Pancreas (tissue), 10 donors: ENCODE measurements at regions not wholly inside any gene's neighbourhood (a gene's known extent, or its start where the extent isn't known, plus 50 kb on each side); places are given as distances from the start of the nearest gene placed in this dataset.
"Not testable (repeated sequence)": the region's sequence is repeated elsewhere in the genome, so short reads cannot be mapped to it uniquely, and the experiment has no call there.

ENCODE experiments used
- ATAC-seq, 4 donors: fragments of 200-7000 bp; cut with Tn5 transposase; one replicate each; pipeline versions ENCODE4 v1.8.0 to v1.9.1; 2020; ENCODE audit warnings: mild to moderate bottlenecking in 4 of 4, moderate library complexity in 4 of 4
- DNase-seq, 6 donors: peaks; one replicate each; pipeline ENCODE4 v3.0.0-alpha.2; 2020
- FAIRE-seq: peaks from 2 replicates; lab custom pipeline; 2012; peaks lifted over from hg19 to GRCh38; lab: Jason Lieb, UNC
- H3K27ac ChIP-seq, 4 donors: fragments of 200-600 bp; sonication (generic); 1 replicate in 3 of 4; 2 replicates in 1 of 4; pipeline versions ENCODE4 v1.5.0 to v1.8.0; 2020
- H3K27me3 ChIP-seq, 4 donors: fragments of 200-600 bp; one replicate each; pipeline ENCODE4 v1.8.0; 2021
- H3K36me3 ChIP-seq, 3 donors: fragments of 200-600 bp; sonication (generic) in 1 of 3; one replicate each; pipeline versions ENCODE4 v1.5.0 to v1.8.0; 2020 to 2021
- H3K4me1 ChIP-seq, 3 donors: fragments of 200-600 bp; one replicate each; pipeline ENCODE4 v1.8.0; 2021
- H3K4me3 ChIP-seq, 4 donors: fragments of 200-600 bp; sonication (generic) in 2 of 4; one replicate each; pipeline versions ENCODE4 v1.5.0 to v1.8.0; 2020 to 2021
- H3K9me3 ChIP-seq, 4 donors: fragments of 200-600 bp; one replicate each; pipeline ENCODE4 v1.8.0; 2021
- WGBS, 2 donors: extraction: QIAGEN DNeasy Blood & Tissue Kit; methylation state at CpG; one replicate each; pipeline ENCODE4 v1.1.7; 2013; 5-methylcytosine and 5-hydroxymethylcytosine counted together
- intact Hi-C, 3 donors: fragments of 100-400 bp; cut with DNase I; formaldehyde crosslinking; loops; one replicate each; pipeline versions ENCODE4 v1.11.1 to v1.14.2; 2022
- TF ChIP-seq, protein P1 (sequence below), 4 donors: fragments of 200-600 bp; sonication (generic) in 3 of 4; IDR thresholded peaks; one replicate each; pipeline versions ENCODE4 v1.5.0 to v1.8.0; 2021; ENCODE audit warnings: antibody characterized with exemption in 4 of 4
- donor health status: healthy with polysubstance abuse.
- donor health status: DM: no; HTN: no; CAD: no; lungs with moderate emphysema.
- donor health status: DM: no; HTN: no; CAD: no.
- donor health status: control.
- donor health status: control.
- donor health status: Bipolar disorder and iron deficiency.
- donor health status: DM: yes; HTN: yes; CAD: no.
- donor health status: DM: no; HTN: no; CAD: no.
- donor health status: DM: no; HTN: no; CAD: no.
- donor health status: DM: yes; HTN: yes; CAD: no.

DNA sequence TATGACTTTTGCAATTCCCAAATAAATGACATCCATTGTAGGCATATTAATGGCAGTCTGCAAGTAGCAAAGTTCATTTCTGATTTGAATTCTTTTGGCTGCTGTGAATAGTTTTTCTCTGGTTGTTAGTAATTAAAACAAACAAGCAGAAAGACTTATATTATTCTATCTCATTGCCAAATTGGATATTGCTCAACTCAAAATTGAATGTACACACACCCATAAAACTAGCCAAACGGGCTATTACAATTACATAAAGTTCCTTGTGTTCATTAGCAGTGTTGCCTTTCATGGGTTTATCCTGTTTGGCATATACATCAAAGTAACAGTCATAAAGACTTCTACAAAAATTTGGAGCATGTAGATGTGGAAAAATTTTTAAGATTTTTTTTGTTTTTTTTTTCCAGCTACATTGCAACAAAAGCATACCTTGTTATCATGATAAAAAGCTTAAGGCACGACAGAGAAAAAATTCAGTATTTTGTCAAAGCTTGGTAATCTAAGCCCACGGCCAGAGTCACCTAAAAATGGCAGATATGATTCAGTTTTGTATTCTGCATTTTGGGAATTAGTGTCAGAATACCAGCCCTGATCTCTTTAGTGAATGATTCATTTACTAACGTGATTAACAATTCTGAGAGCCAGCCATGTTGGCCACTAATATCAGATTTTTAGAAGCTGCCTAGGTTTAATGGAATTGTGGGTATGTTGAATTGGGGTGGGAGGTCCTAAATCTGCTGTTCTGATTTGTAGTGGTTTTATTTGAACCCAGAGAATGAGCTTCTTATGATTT, 108.4 kb downstream of the KLF5 start:
- no peaks in the 10 kb centered on the region for H3K4me1 ChIP-seq
- H3K27me3 ChIP-seq: no peaks in the 10 kb centered on the region
- TF ChIP-seq, protein P1, sequence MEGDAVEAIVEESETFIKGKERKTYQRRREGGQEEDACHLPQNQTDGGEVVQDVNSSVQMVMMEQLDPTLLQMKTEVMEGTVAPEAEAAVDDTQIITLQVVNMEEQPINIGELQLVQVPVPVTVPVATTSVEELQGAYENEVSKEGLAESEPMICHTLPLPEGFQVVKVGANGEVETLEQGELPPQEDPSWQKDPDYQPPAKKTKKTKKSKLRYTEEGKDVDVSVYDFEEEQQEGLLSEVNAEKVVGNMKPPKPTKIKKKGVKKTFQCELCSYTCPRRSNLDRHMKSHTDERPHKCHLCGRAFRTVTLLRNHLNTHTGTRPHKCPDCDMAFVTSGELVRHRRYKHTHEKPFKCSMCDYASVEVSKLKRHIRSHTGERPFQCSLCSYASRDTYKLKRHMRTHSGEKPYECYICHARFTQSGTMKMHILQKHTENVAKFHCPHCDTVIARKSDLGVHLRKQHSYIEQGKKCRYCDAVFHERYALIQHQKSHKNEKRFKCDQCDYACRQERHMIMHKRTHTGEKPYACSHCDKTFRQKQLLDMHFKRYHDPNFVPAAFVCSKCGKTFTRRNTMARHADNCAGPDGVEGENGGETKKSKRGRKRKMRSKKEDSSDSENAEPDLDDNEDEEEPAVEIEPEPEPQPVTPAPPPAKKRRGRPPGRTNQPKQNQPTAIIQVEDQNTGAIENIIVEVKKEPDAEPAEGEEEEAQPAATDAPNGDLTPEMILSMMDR (IDR thresholded peaks at IDR 0.05): no peak
- FAIRE-seq: no peak
- H3K27ac ChIP-seq: no peak overlapping the region
- H3K4me3 ChIP-seq: no peak overlapping the region
- H3K36me3 ChIP-seq: no peaks in the 10 kb centered on the region
- WGBS, 2 donors: 47 to 57% methylated on average over 4 of the region's 4 CpGs
- ATAC-seq: no peak
- DNase-seq: no peak
- intact Hi-C loops: no loop called here
- H3K9me3 ChIP-seq: no peaks in the 10 kb centered on the region

DNA sequence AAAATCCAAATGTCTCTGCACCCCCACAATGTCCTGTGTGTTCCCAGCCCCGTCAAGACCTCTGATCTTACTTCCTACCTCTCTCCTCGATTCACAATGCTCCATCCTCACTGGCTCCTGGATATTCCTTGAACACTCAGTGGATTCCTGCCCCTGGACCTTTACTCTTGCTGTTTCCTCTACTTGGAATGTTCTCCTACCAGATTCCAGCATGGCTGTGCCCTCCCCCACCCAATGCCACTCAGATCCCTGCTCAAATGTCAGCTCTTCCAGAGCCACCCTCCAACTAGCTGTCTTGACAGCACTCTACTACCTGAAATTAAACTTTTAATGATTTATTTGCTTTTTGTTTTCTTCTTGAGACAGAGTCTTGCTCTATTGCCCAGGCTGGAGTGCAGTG, 107.4 kb downstream of the KLF5 start:
- no peaks in the 10 kb centered on the region for H3K36me3 ChIP-seq
- H3K4me1 ChIP-seq: no peaks in the 10 kb centered on the region
- intact Hi-C loops: no loop called here
- 81 to 85% methylated on average over 2 of the region's 2 CpGs for WGBS, 2 donors
- no peak for DNase-seq
- ATAC-seq: no peak
- H3K27me3 ChIP-seq: no peaks in the 10 kb centered on the region
- no peak overlapping the region for H3K4me3 ChIP-seq
- H3K27ac ChIP-seq: no peak overlapping the region
- no peak for FAIRE-seq
- no peaks in the 10 kb centered on the region for H3K9me3 ChIP-seq
- TF ChIP-seq, protein P1 (IDR thresholded peaks at IDR 0.05): no peak

DNA sequence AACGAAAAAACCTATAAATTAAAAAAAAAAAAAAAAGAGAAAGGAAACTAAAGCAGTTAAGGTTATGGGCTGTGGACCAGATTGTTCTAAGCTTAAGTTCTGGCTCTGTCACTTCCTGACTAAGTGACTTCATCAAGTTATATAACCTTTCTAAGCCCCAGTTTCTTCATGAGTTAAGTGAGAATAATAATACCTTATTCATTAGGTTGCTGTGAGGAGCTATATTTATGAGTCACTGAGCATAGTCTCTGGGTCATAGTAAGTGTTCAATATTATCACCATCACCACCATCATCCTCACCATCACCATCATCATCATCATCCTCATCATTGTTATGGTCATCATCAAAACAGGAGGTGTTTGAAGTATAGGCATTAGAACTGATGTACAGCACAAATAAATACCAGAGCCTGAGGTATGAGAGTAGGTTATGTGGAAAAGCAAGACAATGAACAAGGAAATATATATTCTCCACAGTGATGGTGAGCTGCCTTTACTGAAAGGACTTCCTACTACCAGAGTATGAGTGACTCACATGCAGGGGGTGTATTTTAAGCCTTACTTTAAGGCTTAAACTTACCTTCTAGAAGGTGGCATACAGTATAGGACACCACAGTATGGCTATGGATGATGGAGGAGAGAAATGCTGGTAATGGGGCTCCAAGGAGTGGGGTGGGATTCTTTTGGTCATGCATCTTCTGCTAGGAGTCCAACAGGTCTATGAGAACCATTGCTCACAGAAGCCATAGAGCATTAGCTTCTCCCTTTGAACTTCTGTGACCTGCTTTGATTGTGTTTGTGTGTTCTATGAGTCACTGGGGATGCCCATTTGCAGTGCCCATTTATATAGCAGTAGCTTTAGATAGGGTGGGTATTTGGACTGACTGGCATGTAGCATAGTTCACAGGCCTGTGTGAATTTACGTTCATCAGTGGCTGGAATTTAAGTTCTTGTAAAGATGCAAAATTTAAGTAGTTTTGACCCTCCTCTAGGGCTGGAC, 104.4 kb downstream of the KLF5 start:
- Histone ChIP-seq H3K27ac (no peak overlapping the region), H3K36me3 (no peaks in the 10 kb centered on the region), H3K4me3 (no peak overlapping the region), H3K4me1 (no peaks in the 10 kb centered on the region), H3K27me3 (no peaks in the 10 kb centered on the region), H3K9me3 (no peaks in the 10 kb centered on the region)
- peak in 2 of 4 donors; percentile 17 to 35 for ATAC-seq
- DNase-seq: no peak
- TF ChIP-seq, protein P1 (IDR thresholded peaks at IDR 0.05): no peak
- no peak for FAIRE-seq
- intact Hi-C loops: no loop called here
- WGBS, 2 donors: 63 to 74% methylated on average over 2 of the region's 2 CpGs

DNA sequence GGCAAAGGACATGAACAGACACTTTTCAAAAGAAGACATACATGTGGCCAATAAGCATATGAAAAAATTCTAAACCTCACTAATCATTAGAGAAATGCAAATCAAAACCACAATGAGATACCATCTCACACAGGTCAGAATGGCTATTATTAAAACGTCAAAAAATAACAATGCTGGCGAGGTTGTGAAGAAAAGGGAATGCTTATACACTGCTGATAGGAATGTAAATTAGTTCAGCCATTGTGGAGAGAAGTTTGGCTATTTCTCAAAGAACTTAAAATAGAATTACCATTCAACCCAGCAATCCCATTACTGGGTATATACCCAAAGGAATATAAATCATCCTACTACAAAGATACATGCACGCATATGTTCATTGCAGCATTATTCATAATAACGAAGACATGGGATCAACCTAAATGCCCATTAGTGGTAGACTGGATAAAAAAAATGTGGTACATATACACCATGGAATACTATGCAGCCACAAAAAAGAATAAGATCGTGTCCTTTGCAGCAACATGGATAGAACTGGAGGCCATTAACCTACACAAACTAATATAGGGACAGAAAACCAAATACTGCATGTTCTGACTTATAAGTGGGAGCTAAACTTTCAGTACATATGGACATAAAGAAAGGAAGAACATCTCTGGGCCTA, 101.7 kb downstream of the KLF5 start:
- DNase-seq, FAIRE-seq, H3K27ac ChIP-seq, intact Hi-C loops, H3K36me3 ChIP-seq, H3K4me3 ChIP-seq, H3K27me3 ChIP-seq, ATAC-seq, H3K9me3 ChIP-seq, H3K4me1 ChIP-seq: not testable (repeated sequence)
- WGBS, 2 donors: 87 to 94% methylated on average over 5 of the region's 5 CpGs

DNA sequence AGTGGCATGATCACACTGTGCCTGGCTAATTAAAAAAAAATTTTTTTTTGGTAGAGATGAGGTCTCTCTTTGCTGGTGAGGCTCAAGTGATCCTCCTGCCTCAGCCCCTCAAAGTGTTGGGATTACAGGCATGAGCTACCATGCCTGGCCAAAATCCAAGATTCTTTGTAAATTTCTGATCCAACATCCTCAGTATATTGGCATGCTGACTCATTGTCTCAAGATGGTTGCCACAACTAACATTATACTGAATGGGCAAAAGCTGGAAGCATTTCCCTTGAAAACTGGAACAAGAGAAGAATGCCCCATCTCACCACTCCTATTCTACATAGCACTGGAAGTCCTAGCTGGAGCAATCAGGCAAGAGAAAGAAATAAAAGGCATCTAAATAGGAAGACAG, 100.0 kb downstream of the KLF5 start:
- Histone ChIP-seq H3K27ac (no peak overlapping the region), H3K27me3 (no peaks in the 10 kb centered on the region), H3K4me1 (no peaks in the 10 kb centered on the region), H3K36me3 (no peaks in the 10 kb centered on the region), H3K9me3 (no peaks in the 10 kb centered on the region), H3K4me3 (no peak overlapping the region)
- DNase-seq: no peak
- TF ChIP-seq, protein P1 (IDR thresholded peaks at IDR 0.05): no peak
- no peak for ATAC-seq
- FAIRE-seq: no peak
- intact Hi-C loops: no loop called here
